ENCODE measurements at regions not wholly inside any gene's neighbourhood (a gene's known extent, or its start where the extent isn't known, plus 50 kb on each side); places are given as distances from the start of the nearest gene placed in this dataset.

- no peak for DNase-seq (ENCODE audit: extremely low spot score)
- POLR2A ChIA-PET, result no interaction called here
- TF ChIP-seq LEF1 (IDR thresholded peaks at IDR 0.05; ENCODE audit: borderline replicate concordance) (no peak), NFRKB (IDR thresholded peaks at IDR 0.05) (no peak)
- CTCF ChIA-PET, result no interaction called here
Measured at GRCh38 chr18:40577239-40577980, 1377.6 kb upstream of the PIK3C3 start.

GRCh38 chr18:40576507-40577115, 1378.4 kb upstream of the PIK3C3 start:
- TF ChIP-seq FOXA1 (IDR thresholded peaks at IDR 0.05), result no peak
- no peak for TF ChIP-seq FOXM1 (IDR thresholded peaks at IDR 0.05; ENCODE audit: borderline replicate concordance)
- TF ChIP-seq SP1 (IDR thresholded peaks at IDR 0.05), result no peak
- no peak for TF ChIP-seq ZNF384 (IDR thresholded peaks at IDR 0.05)
- no peak for TF ChIP-seq NFRKB (IDR thresholded peaks at IDR 0.05)
- no peak for TF ChIP-seq ARNT (IDR thresholded peaks at IDR 0.05)
- no peak for DNase-seq (ENCODE audit: extremely low spot score)
- POLR2A ChIA-PET, result no interaction called here

GRCh38 chr18:40570615-40571014, 1384.4 kb upstream of the PIK3C3 start:
- DNase-seq (ENCODE audit: extremely low spot score), result no peak
- POLR2A ChIA-PET, result no interaction called here
- TF ChIP-seq L3MBTL2 (conservative IDR thresholded peaks at IDR 0.05), result no peak
- TF ChIP-seq SUZ12 (IDR thresholded peaks at IDR 0.05), result no peak
- TF ChIP-seq ZNF384 (IDR thresholded peaks at IDR 0.05), result no peak
- no peak for TF ChIP-seq ELF4 (IDR thresholded peaks at IDR 0.05)
- no peak for TF ChIP-seq CTBP1 (IDR thresholded peaks at IDR 0.05; ENCODE audit: borderline replicate concordance)
- no peak for TF ChIP-seq HDGF (IDR thresholded peaks at IDR 0.05; ENCODE audit: borderline replicate concordance)
- CTCF ChIA-PET, result no interaction called here

More at GRCh38 chr18:40576507-40577115, 1378.4 kb upstream of the PIK3C3 start:
- CTCF ChIA-PET, result no interaction called here

- ChIA-PET CTCF (no interaction called here), POLR2A (no interaction called here)
- no peak for DNase-seq (ENCODE audit: extremely low spot score)
- TF ChIP-seq HDGF (IDR thresholded peaks at IDR 0.05; ENCODE audit: borderline replicate concordance) (no peak), TARDBP (IDR thresholded peaks at IDR 0.05) (no peak), SP1 (IDR thresholded peaks at IDR 0.05) (no peak), LEF1 (IDR thresholded peaks at IDR 0.05; ENCODE audit: borderline replicate concordance) (no peak), FOXA1 (IDR thresholded peaks at IDR 0.05) (no peak), NFRKB (IDR thresholded peaks at IDR 0.05) (no peak), SUZ12 (IDR thresholded peaks at IDR 0.05) (no peak), FOXM1 (IDR thresholded peaks at IDR 0.05; ENCODE audit: borderline replicate concordance) (no peak), L3MBTL2 (conservative IDR thresholded peaks at IDR 0.05) (no peak), ELF4 (IDR thresholded peaks at IDR 0.05) (no peak), ARNT (IDR thresholded peaks at IDR 0.05) (no peak), PKNOX1 (IDR thresholded peaks at IDR 0.05) (no peak), FOXK2 (IDR thresholded peaks at IDR 0.05) (no peak), ZNF384 (IDR thresholded peaks at IDR 0.05) (no peak), BHLHE40 (IDR thresholded peaks at IDR 0.05; ENCODE audit: borderline replicate concordance) (no peak)
Measured at GRCh38 chr18:40569605-40570004, 1385.4 kb upstream of the PIK3C3 start.

- CTCF ChIA-PET, result interaction anchor here (0.6 kb wide), 1 partner anchor 9 kb away, joined by 4 read pairs; no protein-coding TSS in a partner anchor
- no peak for TF ChIP-seq ARNT (IDR thresholded peaks at IDR 0.05)
- no peak for TF ChIP-seq ZNF384 (IDR thresholded peaks at IDR 0.05)
- TF ChIP-seq L3MBTL2 (conservative IDR thresholded peaks at IDR 0.05), result no peak
- TF ChIP-seq SUZ12 (IDR thresholded peaks at IDR 0.05), result no peak
- no peak for TF ChIP-seq TARDBP (IDR thresholded peaks at IDR 0.05)
- TF ChIP-seq LEF1 (IDR thresholded peaks at IDR 0.05; ENCODE audit: borderline replicate concordance), result no peak
- TF ChIP-seq PKNOX1 (IDR thresholded peaks at IDR 0.05), result no peak
- no peak for TF ChIP-seq HDGF (IDR thresholded peaks at IDR 0.05; ENCODE audit: borderline replicate concordance)
- TF ChIP-seq NFRKB (IDR thresholded peaks at IDR 0.05), result no peak
- no peak for TF ChIP-seq BHLHE40 (IDR thresholded peaks at IDR 0.05; ENCODE audit: borderline replicate concordance)
- no peak for TF ChIP-seq ELF4 (IDR thresholded peaks at IDR 0.05)
- POLR2A ChIA-PET, result no interaction called here
- no peak for DNase-seq (ENCODE audit: extremely low spot score)
Measured at GRCh38 chr18:40566510-40566844, 1388.6 kb upstream of the PIK3C3 start.

GRCh38 chr18:40565805-40566509, 1389.1 kb upstream of the PIK3C3 start:
- TF ChIP-seq SP1 (IDR thresholded peaks at IDR 0.05) (no peak), PKNOX1 (IDR thresholded peaks at IDR 0.05) (no peak), TARDBP (IDR thresholded peaks at IDR 0.05) (no peak), ZNF384 (IDR thresholded peaks at IDR 0.05) (no peak), SUZ12 (IDR thresholded peaks at IDR 0.05) (no peak), CTBP1 (IDR thresholded peaks at IDR 0.05; ENCODE audit: borderline replicate concordance) (no peak), NFRKB (IDR thresholded peaks at IDR 0.05) (no peak), FOXK2 (IDR thresholded peaks at IDR 0.05) (no peak), HDGF (IDR thresholded peaks at IDR 0.05; ENCODE audit: borderline replicate concordance) (no peak), BHLHE40 (IDR thresholded peaks at IDR 0.05; ENCODE audit: borderline replicate concordance) (no peak), FOXM1 (IDR thresholded peaks at IDR 0.05; ENCODE audit: borderline replicate concordance) (no peak), FOXA1 (IDR thresholded peaks at IDR 0.05) (no peak), ARNT (IDR thresholded peaks at IDR 0.05) (no peak), LEF1 (IDR thresholded peaks at IDR 0.05; ENCODE audit: borderline replicate concordance) (no peak), ELF4 (IDR thresholded peaks at IDR 0.05) (no peak), L3MBTL2 (conservative IDR thresholded peaks at IDR 0.05) (no peak)
- no peak for DNase-seq (ENCODE audit: extremely low spot score)
- ChIA-PET POLR2A (no interaction called here), CTCF (interaction anchor here (0.6 kb wide), 1 partner anchor 9 kb away, joined by 4 read pairs; no protein-coding TSS in a partner anchor)

Measured in HEK293T (cell line).